HG03135 (cell line): ENCODE measurements at regions not wholly inside any gene's neighbourhood (a gene's known extent, or its start where the extent isn't known, plus 50 kb on each side); places are given as distances from the start of the nearest gene placed in this dataset.
"Not testable (repeated sequence)": the region's sequence is repeated elsewhere in the genome, so short reads cannot be mapped to it uniquely, and the experiment has no call there.

Experiments used
- ATAC-seq: cut with Tn5 transposase; IDR thresholded peaks from one replicate; pipeline ENCODE4 v1.9.1; 2021; ENCODE audit warnings: mild to moderate bottlenecking, moderate library complexity; ENCODE audit not compliant: unreplicated experiment

DNA sequence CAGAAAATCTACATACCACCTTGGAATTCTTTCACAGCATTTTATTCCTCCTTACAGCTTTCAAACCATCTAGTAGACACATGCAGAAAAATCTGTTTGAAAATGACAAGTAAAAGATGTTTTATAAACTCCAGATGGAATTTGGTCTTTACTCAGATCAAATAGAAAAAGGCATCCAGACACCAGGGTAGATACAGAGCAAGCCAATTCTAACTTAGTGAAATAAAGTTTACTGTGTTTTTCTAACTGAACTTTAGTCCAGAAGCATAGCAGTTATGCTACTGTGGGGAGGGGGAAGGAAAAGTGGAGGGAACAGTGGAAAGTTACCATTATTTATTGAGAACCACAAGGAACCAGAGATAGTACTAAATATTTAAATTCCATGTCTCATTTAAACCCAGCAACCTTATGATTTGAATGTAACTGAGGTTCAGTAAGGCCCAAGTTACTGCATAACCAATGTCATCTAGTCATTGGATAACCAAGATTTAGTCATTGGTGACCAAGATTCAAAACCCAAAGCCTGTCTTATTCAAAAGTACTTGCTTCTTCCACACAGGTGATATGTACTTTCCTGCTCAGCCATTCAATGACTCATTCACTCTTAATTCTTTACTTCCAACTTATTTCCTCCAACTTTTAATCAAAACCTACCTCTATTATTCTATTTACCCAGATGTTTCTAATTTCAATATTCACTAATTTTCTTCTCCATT lies 57.7 kb downstream of the RAD51AP2 start:
- no peak for ATAC-seq

DNA sequence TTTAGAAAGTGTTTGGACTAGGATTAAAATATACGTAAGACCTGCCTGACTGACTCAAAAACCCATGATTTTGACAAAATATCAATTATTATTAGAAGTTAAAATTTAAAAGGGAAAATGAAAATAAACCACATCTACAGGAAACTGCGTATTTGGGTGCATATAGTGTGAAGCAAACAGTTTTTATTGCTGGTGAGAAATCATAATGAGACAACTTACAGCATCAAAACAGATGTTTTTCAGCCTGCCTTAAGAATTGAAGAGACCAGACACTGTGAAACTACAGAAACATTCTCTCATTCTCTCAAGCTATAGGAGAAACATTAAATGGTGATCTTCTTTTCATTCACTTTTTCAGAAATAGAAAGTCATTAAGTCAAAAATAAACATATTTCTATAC lies 62.9 kb downstream of the RAD51AP2 start:
- no peak for ATAC-seq

DNA sequence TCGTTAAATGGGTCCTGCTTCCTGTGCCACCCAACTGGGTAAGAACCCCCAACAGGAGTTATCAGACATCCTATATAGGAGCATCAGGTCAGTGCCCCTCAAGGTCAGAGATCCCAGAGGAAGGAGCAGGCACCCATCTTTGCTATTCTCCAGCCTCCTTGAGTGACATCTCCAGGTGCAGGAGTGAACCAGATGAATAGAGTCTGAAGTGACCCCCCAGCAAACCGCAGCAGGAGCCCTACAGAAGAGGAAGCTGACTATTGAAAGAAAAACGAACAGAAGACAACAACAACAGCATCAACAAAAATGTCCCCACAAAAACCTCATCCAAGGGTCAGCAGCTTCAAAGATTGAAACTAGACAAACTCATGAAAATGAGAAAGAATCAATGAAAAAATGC lies 72.0 kb downstream of the RAD51AP2 start:
- ATAC-seq: not testable (repeated sequence)

DNA sequence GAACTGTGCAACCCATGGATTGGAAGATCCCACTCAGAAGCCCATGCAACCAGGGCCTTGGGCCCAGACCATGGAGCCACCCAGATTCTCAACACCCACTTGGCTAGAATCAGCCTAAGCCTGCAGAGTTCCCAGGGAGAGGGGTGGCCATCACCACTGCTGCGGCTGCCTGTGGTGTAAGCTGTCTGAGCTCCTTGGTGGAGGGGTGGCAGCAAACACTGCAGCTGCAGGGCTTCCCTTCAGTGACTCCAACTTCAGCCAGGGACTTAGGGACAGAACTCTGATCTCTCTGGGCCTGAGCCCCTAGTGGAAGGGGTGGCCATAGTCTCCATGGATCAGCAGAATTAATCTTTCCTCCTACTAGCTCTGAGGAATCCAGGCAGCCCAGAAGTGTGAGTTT lies 72.5 kb downstream of the RAD51AP2 start:
- ATAC-seq: no peak

DNA sequence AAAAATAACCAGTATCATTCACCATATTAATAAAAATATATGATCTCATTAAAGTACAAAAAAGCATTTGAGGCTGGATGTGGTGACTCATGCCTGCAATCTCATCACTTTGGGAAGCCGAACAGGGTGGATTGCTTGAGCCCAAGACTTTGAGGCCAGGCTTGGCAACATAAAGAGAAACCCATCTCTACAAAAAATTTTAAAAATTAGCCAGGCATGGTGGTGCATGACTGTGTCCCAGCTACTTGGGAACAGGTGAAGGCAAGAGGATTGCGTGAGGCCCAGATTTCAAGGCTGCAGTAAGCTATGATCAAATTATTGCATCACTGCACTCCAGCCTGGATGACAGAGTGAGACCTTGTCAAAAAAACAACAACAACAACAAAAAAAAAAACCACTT lies 75.9 kb downstream of the RAD51AP2 start:
- ATAC-seq: no peak

DNA sequence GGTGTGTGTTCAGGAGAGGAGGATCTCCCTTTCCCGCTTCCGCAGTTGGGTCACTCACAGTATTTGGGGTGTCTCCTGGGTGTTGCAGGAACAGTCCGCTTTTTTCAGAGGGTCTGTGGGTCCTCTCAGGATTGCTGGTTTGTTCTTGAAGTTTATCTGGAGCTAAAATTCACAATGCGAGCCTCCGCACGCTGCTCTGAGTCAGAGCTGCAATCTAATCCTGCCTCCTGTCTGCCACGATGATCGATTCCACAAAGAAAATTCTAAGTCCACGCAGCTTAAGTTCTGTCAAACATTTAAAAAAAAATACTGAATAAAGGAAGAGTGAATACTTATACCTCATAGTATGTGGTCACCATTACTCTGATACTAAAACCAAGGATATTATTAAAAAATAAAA lies 76.5 kb downstream of the RAD51AP2 start:
- ATAC-seq: no peak

DNA sequence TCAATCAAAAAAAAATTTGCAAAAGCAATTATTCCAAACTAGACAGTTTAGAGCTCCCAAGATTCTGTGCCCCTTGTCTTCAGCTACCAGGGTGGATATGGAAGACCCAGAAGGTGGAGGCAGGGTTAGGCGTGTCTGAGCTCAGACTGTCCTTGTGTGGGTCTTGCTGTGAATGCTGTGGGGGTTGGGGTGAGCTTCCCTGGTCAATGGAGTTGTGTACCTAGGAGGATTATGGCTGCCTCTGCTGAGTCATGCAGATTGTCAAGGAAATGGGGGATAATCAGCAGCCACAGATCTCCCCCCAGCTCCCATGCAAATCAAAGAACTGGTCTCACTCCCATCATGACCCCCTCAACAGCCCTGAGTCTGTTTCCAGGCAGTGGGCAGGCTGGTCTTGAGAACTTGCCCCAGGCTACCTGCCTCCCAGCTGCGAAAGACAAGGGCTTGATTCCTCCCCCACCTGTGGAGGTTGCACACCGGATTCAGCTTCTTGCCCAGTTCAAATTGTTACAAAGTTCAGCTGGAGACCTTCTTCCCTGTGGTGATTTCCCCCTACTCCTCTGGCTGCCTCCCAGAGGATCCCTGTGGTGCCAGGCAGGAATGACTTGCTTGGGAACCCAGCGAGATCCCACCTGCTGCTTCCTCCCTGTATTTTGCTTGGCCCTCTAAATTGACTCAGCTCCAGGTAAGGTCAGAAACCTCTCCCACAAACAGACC lies 77.0 kb downstream of the RAD51AP2 start:
- no peak for ATAC-seq

DNA sequence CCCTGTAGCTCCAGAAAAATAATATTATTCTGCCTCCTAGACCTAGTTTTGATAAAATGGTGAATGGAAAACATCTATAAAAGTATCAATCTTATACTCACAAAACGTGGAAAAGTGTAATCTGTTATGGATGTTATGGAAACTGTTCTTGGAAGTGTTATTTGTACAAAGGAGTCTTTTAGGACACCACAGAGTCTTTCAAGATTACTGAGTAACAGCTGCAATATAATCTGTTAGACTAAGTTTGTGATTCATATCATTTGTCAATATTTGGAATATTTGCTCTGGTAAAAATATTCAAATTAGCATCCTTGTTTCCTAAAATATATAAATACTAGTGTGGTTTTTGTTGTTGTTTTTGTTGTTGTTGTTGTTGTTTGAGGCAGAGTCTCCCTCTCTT lies 87.9 kb downstream of the RAD51AP2 start:
- ATAC-seq: no peak

DNA sequence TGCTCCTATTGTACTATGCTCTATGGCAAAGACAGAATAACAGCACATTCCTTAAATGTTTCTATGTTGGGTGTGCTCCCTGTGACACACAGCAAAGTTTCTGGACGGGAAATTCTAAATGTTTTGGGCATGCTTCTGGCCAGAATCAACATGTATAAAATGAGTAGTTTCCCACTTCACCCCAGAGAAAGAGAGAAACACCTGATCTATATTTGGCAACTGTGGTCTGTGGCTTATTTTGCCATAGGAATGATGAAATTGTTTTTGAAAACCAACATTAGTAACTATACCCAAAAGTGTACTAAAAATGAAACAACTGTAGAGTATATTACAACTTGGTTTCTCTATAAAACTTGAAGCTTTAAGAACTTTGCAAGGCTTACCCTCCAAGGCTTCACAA lies 89.1 kb downstream of the RAD51AP2 start:
- ATAC-seq: no peak

DNA sequence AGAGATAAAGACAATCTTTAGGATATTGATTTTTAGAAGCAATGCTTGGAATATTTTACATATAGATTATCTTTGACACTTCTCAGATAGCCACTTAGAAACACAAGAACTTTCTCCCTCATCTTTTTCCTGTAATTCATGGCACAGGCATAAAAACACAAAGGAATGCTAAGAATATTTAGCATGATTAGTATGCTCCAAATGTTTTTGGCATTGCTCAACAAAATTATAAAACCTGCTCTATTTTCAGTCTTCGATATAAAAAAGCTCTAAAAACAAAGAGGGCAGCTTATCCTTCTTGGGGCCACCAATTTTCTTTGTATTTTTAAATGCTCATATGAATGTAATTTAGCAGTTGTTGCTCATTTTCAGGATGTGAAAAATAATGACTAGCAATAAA lies 90.8 kb downstream of the RAD51AP2 start:
- no peak for ATAC-seq

DNA sequence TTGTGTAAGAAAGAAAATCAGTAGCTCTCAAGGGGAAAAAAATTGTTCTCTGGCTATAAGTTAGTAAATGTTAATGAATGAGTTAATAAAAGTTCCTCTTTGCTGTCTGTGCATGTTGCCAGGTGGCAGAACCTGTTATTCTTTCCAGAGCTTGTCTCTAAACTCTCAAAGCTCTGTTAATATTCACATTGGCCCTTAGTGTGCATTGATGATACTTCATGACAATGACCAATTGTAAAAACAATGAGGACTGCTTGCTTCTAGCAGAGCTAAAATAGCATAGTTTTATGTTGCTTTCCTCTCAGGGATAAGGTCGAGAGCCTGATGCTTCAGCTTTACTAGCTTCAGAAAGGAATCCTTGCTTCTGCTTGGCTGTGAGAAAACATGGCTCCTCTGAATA lies 91.5 kb downstream of the RAD51AP2 start:
- no peak for ATAC-seq

DNA sequence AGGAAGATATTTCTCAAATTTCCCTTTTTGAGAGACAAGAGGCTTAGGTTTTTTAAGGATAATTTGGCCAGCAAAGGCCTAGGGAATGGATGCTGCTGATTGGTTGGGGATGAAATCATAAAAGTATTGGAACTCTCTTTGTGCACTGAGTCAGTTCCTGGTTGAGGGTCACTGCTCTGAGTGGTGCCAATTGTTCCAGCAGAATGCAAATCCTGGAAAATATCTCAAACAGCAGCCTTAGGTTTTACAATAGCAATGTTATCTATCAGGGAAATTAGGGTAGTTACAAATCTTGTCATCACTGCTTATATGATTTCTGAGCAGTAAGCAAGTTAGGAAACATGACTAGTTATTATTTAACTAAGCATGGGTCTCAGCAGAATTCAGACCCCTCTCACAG lies 96.2 kb downstream of the RAD51AP2 start:
- no peak for ATAC-seq

DNA sequence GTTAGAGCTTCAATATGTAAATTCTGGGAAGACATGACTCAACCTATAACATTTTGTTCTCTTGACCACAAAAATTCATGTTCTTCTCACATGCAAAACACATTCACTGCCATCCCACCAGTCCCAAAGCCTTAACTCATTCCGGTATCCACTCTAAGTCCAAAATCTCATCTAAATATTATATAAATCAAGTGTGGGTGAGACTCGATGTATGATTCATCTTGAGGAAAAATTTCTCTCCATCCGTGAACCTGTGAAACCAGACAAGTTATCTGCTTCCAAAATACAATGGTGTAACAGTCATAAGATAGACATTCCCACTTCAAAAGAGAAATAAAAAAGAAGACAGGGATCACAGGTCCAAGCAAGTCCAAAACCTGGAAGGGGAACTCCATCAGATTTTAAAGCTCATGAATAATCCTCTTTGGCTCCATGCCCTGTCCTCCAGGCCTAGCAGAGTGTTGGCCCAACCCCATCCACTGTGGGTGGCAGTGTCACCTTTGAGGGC lies 101.3 kb downstream of the RAD51AP2 start:
- no peak for ATAC-seq

DNA sequence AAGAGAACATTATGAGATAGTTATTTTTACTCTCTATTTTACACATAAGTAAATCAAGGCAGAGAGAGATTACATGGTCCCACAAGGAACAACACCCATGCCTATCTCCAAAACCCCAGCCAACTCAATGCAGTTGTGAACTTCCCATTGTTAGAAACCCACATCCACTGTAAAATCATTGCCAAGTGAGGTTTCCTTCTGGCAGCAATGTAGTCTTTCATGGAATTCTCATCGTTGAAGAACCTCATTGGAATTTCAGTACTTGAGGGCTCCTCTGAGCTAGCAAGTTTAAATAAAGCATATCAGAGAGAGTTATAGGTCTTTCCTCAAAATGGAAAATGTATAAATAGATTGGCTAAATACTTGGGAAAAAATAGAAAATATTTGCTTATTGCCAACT lies 105.2 kb downstream of the RAD51AP2 start:
- ATAC-seq: no peak

DNA sequence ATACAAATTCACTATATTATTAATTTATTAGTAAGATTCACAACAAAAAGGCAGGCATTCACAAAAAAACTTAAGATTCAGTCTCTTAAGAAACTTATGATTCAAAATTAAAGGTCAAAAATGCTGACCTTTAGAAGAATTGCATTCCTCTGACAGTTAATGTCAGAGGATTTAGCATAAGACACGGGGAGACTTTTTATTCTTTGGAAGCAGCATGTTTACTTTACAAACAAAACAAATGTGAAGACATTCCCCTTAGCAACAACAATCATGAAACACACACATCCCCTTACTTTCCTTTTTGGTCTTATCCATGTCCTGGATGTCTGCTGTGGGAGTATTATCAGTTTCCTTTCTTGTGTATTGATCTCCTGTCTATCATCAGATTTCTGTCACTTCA lies 117.1 kb downstream of the RAD51AP2 start:
- no peak for ATAC-seq

DNA sequence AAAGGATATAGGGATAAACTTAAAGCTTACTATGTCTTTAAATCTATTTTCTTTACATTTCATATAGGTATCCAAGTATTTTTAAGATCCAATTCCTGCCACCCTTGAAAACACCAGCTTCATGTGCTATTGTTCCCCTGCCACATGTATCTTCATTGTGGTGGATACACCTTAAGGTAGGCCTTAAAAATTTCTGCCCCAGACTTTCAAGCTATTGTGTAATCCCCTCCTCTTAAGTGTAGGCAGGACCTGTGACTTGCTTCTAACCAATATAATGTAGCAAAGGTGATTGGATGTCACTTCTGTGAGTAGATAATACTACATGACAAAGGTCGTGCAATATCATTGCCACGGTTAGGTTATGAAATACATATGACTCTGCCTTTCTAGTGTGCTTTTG lies 119.5 kb downstream of the RAD51AP2 start:
- no peak for ATAC-seq

DNA sequence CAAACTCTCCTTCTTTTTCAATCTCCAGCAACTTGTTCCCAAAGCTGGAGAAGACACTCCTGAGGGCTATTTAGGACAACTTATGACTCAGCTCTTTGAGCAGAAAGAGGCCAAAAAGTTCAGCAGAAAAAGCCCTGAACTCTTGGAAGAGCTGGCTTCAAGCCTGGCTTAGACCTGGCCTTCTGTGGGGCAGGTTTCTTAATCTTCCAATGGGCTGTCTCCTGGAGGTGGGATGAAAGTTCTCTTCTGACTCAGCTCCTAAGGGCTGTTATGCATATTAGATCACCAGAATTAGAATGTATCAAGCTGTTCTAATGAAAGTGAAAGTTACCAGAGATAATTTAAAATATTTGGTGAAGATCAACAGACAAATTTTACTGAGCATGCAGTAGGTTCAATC lies 129.4 kb downstream of the RAD51AP2 start:
- ATAC-seq: no peak

DNA sequence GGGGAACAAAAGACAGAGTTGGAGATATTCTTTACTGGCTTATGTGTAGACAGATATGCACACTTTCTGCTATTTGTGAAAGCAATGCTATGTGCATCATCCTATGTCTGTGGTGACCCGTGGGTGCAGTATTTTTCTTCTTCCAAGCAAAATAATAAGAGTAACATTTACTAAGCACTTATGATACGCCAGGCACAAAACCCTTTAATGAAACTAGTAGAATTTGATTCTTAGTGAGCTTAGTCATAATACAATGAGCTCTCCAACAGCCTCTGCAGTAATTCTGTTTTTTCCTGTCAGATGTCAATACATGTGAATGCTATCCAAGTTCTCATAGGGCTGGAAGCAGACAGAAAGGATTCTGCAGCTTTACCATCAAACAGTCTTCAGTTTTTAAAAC lies 130.6 kb downstream of the RAD51AP2 start:
- ATAC-seq: no peak

DNA sequence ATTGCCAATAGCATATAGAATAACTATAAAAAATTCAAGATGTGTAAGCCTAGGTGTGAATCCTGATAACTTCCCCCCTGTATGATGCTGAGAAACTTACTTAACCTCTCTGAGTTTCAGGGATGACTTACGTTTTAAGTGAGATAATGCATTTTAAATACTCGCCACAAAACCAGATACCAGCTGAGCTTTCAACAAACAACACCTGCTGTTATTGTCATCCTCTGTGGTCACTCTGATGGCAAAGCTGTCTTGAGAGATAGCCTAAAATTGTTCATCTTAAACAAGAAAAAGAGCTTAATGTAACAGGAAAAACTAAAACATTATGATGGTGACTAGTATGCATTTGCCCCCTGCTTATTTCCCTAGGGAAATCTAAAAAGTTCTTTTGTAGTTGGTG lies 131.5 kb downstream of the RAD51AP2 start:
- ATAC-seq: no peak

DNA sequence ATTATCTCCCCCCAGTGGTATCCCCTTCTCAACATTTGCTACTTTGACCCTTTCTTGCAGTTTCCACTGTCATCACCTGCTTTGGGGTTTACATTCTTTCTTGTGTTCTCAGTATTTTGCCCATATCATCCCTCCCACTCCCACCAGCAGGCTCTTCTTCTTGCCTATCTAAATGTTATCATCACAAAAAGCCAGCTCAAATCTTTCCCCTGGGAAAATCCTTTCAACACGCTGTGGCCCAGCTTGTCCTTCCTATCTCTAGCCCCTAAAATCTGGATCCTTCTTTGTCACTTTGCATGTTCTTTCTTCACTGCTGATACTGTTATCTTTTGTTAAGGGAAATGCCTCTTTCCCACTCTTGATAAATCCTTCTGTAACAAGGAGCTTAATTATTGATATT lies 138.2 kb downstream of the RAD51AP2 start:
- ATAC-seq: no peak

DNA sequence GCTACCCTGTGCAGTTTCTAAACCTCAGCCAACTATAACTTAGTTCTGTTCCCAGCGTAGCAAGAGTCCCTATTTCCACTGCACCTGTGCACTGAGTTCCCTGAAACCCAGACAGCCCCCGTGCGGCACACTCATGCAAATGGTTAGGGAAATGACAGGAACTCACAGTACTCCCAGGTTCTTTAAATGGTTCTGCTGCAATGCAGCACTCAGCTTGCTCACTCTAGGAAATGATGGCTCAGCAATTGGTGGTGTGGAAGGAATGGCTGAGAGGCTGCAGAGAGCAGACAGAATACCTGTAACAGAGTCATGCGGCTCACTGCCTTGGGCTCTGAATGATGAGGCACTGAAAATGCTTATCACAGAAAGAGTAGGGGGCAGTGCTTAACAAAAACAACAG lies 143.0 kb downstream of the RAD51AP2 start:
- ATAC-seq: no peak

DNA sequence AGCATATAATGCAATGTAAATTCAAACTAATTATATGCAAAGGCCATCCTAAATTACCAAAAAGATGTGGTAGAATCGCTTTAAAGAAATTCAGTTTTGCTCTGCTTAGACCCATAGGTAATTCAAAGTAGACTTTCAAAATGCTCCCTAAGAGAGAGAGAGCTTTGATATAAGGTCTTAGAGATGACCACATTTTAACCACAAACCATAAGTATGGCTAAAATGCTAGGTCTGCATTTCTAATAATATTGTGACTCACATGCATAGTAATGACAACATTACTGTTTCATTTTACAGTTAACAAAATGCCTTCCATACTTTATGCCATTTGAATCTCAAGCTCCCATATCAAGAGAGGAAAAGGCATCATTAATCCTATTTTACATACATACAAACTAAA lies 144.5 kb downstream of the RAD51AP2 start:
- no peak for ATAC-seq

DNA sequence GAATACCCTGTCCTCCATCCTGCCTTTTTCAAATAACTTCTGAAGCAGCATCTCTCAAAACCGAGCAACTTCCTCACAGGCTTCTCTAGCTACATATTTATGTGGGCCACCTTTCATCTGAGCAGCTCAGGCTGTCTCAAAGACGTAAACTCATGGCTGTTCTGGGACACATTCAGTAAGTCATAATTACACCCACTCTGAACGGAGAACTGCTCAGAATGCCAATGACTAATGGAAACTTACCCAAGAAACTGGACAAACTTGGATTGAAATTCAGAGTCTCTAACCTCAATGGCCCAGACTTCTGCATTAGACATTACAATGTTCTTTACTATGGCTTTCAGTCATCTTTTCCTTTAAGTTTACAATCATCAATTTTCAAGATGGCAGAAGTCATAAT lies 145.2 kb downstream of the RAD51AP2 start:
- ATAC-seq: no peak
